GM10266 (cell line): ENCODE measurements at regions not wholly inside any gene's neighbourhood (a gene's known extent, or its start where the extent isn't known, plus 50 kb on each side); places are given as distances from the start of the nearest gene placed in this dataset.

Experiments
- DNase-seq: peaks from one replicate; pipeline ENCODE4 v3.0.0; 2012; ENCODE audit errors: extremely low spot score
- TF ChIP-seq, protein P1 (sequence below): IDR thresholded peaks from 2 replicates; pipeline ENCODE4 v1.5.1; 2012; ENCODE audit warnings: mild to moderate bottlenecking, low read depth; ENCODE audit not compliant: control insufficient read depth, insufficient read depth; ENCODE audit errors: missing control alignments

DNA sequence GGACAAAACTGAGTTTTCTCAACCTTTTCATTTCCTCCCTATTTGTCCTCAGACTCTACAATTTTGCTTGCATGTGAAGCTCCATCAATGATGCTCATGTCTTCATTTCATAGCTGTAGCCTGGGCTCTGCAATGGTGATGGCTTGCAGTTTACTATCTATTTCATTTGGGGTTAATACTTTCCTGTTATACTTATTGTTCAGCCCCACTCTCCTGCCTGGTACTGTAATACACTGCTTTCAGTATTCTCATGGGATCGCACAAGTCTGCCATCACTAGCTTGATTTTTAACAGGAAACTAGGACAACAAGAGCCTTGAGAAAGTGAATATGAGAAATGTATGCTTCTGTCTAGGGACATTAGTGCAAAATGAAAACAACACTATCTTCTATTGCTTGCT, 84.2 kb upstream of the SEMA6A start:
- TF ChIP-seq, protein P1, sequence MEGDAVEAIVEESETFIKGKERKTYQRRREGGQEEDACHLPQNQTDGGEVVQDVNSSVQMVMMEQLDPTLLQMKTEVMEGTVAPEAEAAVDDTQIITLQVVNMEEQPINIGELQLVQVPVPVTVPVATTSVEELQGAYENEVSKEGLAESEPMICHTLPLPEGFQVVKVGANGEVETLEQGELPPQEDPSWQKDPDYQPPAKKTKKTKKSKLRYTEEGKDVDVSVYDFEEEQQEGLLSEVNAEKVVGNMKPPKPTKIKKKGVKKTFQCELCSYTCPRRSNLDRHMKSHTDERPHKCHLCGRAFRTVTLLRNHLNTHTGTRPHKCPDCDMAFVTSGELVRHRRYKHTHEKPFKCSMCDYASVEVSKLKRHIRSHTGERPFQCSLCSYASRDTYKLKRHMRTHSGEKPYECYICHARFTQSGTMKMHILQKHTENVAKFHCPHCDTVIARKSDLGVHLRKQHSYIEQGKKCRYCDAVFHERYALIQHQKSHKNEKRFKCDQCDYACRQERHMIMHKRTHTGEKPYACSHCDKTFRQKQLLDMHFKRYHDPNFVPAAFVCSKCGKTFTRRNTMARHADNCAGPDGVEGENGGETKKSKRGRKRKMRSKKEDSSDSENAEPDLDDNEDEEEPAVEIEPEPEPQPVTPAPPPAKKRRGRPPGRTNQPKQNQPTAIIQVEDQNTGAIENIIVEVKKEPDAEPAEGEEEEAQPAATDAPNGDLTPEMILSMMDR: no peak
- no peak for DNase-seq

DNA sequence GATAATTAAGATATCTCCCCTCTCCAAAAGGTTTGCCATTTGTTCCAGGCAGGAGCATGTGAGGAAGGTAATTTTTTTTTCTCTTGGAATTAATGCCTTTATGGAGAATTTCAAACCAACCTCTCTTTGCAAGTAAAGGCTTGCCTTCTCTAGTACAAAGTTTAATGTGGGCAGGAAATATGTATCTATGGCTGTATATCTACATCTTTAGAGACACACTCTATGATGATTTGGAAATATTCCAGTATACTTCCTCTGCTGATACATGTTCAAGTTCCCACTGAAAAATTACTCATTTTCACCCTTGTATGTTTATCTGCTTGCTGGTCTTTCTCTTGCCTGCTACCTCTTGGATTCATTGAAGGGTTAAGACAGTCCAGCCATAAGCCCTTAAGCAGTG, 83.5 kb upstream of the SEMA6A start:
- DNase-seq: no peak
- TF ChIP-seq, protein P1: no peak

DNA sequence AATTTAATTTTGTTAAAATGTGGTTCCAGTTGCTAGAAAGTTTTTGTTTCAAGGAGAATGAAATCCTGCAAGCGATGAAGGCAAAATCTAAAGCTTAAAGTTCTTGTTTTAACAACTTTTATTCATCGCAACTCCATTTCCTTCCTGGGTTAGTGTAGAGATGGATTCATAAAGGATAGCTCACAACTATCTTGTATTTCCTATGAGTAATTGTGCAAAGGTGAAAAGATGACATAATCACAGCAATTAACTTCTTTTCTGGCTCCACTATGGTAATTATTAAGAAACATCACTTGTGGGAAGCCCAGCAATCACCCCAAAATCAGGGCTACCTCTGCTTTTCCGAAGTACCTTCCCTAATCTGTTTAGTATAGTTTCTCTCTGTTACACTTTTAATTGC, 80.8 kb upstream of the SEMA6A start:
- DNase-seq: no peak
- TF ChIP-seq, protein P1: no peak

DNA sequence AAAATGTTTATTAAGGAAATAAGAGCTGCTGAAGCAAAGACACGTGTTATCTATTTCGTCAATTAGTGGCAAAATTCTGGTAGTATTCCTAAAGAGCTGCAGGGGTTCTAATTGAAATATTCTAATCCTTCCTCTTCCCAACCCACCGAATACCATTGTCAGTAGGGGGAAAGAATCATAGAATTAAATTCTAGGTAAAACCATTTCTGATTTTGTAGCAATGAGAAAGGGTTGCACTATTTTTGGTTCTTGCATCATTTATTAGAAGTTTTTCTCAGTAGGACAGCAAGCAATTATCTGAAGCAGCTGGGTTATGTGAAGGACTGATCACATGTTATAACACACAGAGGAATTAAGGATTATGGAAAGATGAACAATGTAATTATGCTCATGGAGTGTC, 80.3 kb upstream of the SEMA6A start:
- TF ChIP-seq, protein P1: no peak
- no peak for DNase-seq

DNA sequence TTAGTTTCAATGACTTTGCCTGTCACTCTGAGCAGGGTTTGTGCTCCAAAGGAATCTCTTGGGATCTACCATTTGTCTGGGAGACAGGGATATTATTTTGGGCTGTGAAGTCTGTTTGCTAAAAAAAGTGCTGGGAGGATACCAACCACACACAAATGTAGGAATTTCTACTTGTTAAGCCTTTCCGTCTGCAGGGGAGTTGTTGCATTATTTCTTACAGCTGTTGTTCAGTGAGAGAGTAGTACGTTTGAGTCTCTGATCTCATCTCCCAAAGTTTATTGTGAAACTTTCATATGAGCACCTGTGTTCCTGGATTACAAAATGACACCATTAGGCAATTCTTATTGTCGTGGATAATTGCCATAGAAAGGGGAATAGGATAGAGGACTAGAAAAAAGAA, 78.3 kb upstream of the SEMA6A start:
- no peak for DNase-seq
- TF ChIP-seq, protein P1: no peak

DNA sequence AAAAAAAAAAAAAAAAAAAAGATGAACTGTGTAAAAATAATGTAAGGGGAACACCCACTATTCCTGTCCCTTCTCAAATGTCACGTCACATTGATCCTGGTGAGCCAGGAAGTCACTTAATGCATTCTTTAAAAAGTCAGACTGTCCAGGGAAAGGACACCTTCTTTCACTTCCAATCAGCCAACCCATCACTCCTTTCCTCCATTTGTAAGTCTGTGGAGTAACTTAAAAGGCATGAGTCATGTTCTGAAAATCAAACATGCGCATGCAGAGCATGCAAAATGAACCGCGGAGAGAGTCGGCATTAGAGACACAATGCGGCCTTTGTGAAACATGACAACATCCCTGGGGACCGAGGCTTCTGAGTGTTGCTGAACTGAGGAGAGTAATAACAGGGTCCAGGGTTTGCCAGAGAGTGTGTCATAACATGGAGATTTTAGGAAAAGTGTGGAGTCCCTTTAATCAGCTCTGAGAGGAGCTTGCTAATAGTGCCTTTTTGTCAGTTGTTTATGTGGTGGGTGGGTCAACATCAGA, 77.6 kb upstream of the SEMA6A start:
- TF ChIP-seq, protein P1: no peak
- DNase-seq: peak; percentile 42

DNA sequence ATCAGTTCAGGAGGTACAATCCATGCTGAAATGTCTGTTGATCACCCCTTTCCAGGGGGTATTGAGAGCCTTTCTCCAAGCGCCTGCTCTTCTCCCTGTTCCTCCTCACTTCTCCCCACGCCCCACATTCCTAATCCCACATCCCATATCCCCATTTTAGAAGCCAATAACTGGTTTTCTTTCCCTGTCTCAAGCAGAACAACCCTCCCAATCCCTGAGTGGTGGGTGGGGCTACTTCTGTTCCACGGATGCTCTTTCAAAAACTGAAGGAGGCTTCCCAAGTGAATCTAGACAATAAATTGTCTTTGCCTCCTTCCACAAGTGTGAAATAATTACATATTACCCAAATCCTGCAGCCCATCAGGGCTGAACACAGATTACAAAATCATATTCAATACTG, 77.0 kb upstream of the SEMA6A start:
- DNase-seq: no peak
- TF ChIP-seq, protein P1: no peak
